ENCODE measurements at regions not wholly inside any gene's neighbourhood (a gene's known extent, or its start where the extent isn't known, plus 50 kb on each side); places are given as distances from the start of the nearest gene placed in this dataset.

DNA sequence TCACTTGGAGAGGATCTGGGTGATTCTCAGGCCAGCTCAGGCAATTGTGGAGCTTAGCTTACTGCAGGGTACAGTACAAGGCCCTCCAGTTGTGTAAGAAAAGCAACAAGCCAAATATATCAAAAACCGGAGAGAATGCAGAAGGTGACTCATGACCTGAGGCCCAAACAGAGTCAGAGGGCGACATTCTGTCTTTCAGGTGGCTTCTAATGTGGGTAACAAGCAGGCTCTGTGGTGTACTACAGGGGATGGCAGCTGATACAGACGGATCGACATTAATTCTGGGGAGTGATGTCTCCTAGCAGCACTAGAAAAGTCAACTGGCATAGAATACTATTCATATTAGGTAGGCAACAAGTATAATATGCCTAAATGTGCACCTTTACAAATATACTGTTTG is 219.5 kb upstream of the SOX11 start:
- no peaks in the 10 kb centered on the region for H3K9me3 ChIP-seq
- H3K9me3 Mint-ChIP-seq (ENCODE audit: unreplicated experiment): no peaks in the 10 kb centered on the region
- TF ChIP-seq, protein P1, sequence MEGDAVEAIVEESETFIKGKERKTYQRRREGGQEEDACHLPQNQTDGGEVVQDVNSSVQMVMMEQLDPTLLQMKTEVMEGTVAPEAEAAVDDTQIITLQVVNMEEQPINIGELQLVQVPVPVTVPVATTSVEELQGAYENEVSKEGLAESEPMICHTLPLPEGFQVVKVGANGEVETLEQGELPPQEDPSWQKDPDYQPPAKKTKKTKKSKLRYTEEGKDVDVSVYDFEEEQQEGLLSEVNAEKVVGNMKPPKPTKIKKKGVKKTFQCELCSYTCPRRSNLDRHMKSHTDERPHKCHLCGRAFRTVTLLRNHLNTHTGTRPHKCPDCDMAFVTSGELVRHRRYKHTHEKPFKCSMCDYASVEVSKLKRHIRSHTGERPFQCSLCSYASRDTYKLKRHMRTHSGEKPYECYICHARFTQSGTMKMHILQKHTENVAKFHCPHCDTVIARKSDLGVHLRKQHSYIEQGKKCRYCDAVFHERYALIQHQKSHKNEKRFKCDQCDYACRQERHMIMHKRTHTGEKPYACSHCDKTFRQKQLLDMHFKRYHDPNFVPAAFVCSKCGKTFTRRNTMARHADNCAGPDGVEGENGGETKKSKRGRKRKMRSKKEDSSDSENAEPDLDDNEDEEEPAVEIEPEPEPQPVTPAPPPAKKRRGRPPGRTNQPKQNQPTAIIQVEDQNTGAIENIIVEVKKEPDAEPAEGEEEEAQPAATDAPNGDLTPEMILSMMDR (IDR thresholded peaks at IDR 0.05; ENCODE audit: insufficient read depth in 1 of 2, low read depth in 1 of 2, low read length in 1 of 2, severe bottlenecking in 1 of 2, unreplicated experiment in 1 of 2): no peak
- no peaks in the 10 kb centered on the region for H3K4me1 ChIP-seq
- no peak overlapping the region for H3K4me3 ChIP-seq (ENCODE audit: low read depth, low read length)
- H3K36me3 Mint-ChIP-seq (ENCODE audit: insufficient read depth, unreplicated experiment): no peaks in the 10 kb centered on the region
- ChIA-PET POLR2A (no interaction called here), CTCF (no interaction called here)
- H3K27ac Mint-ChIP-seq (ENCODE audit: unreplicated experiment): no peak overlapping the region
- H3K4me1 Mint-ChIP-seq (ENCODE audit: low read depth, unreplicated experiment): no peaks in the 10 kb centered on the region
- intact Hi-C loops (cut with micrococcal nuclease; ENCODE audit: unreplicated experiment): no loop called here
- no peak for DNase-seq
- no peak overlapping the region for H3K4me3 Mint-ChIP-seq (ENCODE audit: unreplicated experiment)
- BruUV-seq (replicated peaks): no TSS peak
- H3K36me3 ChIP-seq (ENCODE audit: control insufficient read depth, insufficient read depth, low read length): no peaks in the 10 kb centered on the region
- H3K27me3 Mint-ChIP-seq (ENCODE audit: insufficient read depth, unreplicated experiment): no peaks in the 10 kb centered on the region
- H3K27me3 ChIP-seq (replicated peaks; ENCODE audit: control insufficient read depth, insufficient read depth, low read length): no peaks in the 10 kb centered on the region

DNA sequence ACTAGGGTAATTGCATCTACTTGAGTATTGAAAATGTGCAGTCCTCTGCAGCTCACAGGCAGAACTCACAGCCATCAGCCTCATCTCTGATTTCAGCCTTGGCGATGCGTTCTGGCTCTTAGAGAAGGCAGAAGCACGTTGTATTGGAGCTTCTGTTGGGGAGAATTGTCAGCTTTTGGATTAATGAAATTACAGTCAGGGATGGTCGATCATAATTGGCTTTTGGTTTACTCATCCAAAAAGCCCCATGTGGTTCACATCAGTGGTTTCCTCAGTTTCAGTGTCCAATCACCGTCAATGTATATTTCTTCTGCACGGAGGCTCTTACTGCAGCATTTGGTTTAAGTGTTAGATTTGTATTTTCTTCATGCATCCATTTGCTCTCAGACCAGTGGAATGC is 218.5 kb upstream of the SOX11 start:
- no peaks in the 10 kb centered on the region for H3K27me3 Mint-ChIP-seq (ENCODE audit: insufficient read depth, unreplicated experiment)
- Histone ChIP-seq H3K36me3 (ENCODE audit: control insufficient read depth, insufficient read depth, low read length) (no peaks in the 10 kb centered on the region), H3K4me1 (no peaks in the 10 kb centered on the region), H3K27me3 (replicated peaks; ENCODE audit: control insufficient read depth, insufficient read depth, low read length) (no peaks in the 10 kb centered on the region), H3K4me3 (ENCODE audit: low read depth, low read length) (no peak overlapping the region), H3K9me3 (no peaks in the 10 kb centered on the region; the same call in 1 of the 2 replicates)
- no TSS peak for BruUV-seq (replicated peaks)
- H3K9me3 Mint-ChIP-seq (ENCODE audit: unreplicated experiment): no peaks in the 10 kb centered on the region
- no peak overlapping the region for H3K4me3 Mint-ChIP-seq (ENCODE audit: unreplicated experiment)
- H3K27ac Mint-ChIP-seq (ENCODE audit: unreplicated experiment): no peak overlapping the region
- TF ChIP-seq, protein P1 (IDR thresholded peaks at IDR 0.05; ENCODE audit: insufficient read depth in 1 of 2, low read depth in 1 of 2, low read length in 1 of 2, severe bottlenecking in 1 of 2, unreplicated experiment in 1 of 2): no peak
- H3K4me1 Mint-ChIP-seq (ENCODE audit: low read depth, unreplicated experiment): no peaks in the 10 kb centered on the region
- no peaks in the 10 kb centered on the region for H3K36me3 Mint-ChIP-seq (ENCODE audit: insufficient read depth, unreplicated experiment)
- no peak for DNase-seq
- intact Hi-C loops (cut with micrococcal nuclease; ENCODE audit: unreplicated experiment): no loop called here
- POLR2A ChIA-PET: no interaction called here
- CTCF ChIA-PET: no interaction called here

DNA sequence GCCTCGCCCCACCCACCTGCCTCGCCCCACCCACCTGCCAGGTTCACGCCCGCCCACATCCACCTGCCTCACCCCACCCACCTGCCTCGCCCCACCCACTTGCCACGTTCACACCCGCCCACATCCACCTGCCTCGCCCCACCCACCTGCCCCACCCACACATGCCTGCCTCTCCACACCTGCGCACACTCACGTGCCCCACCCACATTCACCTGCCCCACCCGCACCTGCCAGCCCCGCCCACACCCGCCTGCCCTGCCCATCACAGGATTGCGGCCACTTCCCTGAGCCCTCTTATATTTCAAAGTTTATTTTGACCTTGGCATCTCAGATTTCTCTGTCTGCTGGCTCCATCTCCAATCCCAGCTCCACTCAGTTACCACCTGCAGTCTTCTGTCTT is 217.5 kb upstream of the SOX11 start:
- Mint-ChIP-seq H3K27ac (ENCODE audit: unreplicated experiment) (no peak overlapping the region), H3K9me3 (ENCODE audit: unreplicated experiment) (no peaks in the 10 kb centered on the region), H3K4me3 (ENCODE audit: unreplicated experiment) (no peak overlapping the region), H3K36me3 (ENCODE audit: insufficient read depth, unreplicated experiment) (no peaks in the 10 kb centered on the region), H3K4me1 (ENCODE audit: low read depth, unreplicated experiment) (no peaks in the 10 kb centered on the region), H3K27me3 (ENCODE audit: insufficient read depth, unreplicated experiment) (no peaks in the 10 kb centered on the region)
- POLR2A ChIA-PET: no interaction called here
- peak in 1 of 2 experiments; percentile 41 for DNase-seq
- CTCF ChIA-PET: no interaction called here
- Histone ChIP-seq H3K27me3 (replicated peaks; ENCODE audit: control insufficient read depth, insufficient read depth, low read length) (no peaks in the 10 kb centered on the region), H3K4me1 (no peaks in the 10 kb centered on the region), H3K4me3 (ENCODE audit: low read depth, low read length) (no peak overlapping the region), H3K9me3 (no peaks in the 10 kb centered on the region; the same call in 1 of the 2 replicates), H3K36me3 (ENCODE audit: control insufficient read depth, insufficient read depth, low read length) (no peaks in the 10 kb centered on the region)
- intact Hi-C loops (cut with micrococcal nuclease; ENCODE audit: unreplicated experiment): no loop called here
- BruUV-seq (replicated peaks): no TSS peak
- TF ChIP-seq, protein P1 (IDR thresholded peaks at IDR 0.05; ENCODE audit: insufficient read depth in 1 of 2, low read depth in 1 of 2, low read length in 1 of 2, severe bottlenecking in 1 of 2, unreplicated experiment in 1 of 2): no peak

Data from Caco-2 (cell line).